ENCODE measurements at regions not wholly inside any gene's neighbourhood (a gene's known extent, or its start where the extent isn't known, plus 50 kb on each side); places are given as distances from the start of the nearest gene placed in this dataset.
"Not testable (repeated sequence)": the region's sequence is repeated elsewhere in the genome, so short reads cannot be mapped to it uniquely, and the experiment has no call there.

DNA sequence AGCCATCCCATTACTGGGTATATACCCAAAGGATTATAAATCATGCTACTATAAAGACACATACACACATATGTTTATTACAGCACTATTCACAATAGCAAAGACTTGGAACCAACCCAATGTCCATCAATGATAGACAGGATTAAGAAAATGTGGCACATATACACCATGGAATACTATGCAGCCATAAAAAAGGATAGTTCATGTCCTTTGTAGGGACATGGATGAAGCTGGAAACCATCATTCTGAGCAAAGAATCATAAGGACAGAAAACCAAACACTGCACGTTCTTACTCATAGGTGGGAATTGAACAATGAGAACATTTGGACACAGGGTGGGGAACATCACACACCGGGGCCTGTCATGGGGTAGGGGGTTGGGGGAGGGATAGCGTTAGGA, 60.3 kb upstream of the NMU start:
- DNase-seq: not testable (repeated sequence)

DNA sequence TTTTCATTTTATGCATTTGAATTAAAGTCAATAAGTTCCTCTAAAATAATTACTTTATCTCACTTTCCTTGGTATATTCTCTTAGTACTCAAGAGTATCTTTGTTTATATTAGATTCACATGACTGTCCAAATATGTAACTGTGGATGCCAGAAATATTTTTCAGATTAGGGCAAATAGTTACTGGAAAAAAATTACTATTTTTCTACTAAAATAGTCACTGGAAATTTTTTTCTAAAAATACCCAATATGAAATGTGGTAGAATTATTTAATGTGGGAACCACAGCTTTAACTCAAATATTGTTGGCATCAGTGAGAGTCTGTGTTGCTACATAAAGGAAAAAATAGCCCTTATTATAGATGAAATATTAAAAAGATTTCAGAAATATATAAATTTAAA, 70.4 kb upstream of the NMU start:
- DNase-seq: no peak

DNA sequence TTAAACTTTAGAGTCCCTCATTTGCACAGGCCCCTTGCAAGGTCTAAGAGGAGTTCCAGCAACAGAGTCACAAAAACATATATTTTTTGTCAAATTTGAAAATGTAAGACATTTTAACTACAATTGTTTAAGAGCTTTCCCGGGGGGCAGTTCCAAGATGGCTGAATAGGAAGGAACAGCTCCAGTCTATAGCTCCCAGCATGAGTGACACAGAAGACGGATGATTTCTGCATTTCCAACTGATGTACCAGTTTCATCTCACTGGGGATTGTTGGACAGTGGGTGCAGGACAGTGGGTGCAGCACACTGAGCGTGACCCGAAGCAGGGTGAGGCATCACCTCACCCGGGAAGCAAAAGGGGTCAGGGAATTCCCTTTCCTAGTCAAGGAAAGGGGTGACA, 71.4 kb upstream of the NMU start:
- no peak for DNase-seq

DNA sequence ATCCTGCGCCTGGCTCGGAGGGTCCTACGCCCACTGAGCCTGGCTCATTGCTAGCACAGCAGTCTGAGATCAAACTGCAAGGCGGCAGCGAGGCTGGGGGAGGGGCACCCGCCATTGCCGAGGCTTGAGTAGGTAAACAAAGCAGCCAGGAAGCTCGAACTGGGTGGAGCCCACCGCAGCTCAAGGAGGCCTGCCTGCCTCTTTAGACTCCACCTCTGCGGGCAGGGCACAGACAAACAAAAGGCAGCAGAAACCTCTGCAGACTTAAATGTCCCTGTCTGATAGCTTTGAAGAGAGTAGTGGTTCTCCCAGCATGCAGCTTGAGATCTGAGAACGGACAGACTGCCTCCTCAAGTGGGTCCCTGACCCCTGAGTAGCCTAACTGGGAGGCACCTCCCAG, 71.9 kb upstream of the NMU start:
- DNase-seq: not testable (repeated sequence)

DNA sequence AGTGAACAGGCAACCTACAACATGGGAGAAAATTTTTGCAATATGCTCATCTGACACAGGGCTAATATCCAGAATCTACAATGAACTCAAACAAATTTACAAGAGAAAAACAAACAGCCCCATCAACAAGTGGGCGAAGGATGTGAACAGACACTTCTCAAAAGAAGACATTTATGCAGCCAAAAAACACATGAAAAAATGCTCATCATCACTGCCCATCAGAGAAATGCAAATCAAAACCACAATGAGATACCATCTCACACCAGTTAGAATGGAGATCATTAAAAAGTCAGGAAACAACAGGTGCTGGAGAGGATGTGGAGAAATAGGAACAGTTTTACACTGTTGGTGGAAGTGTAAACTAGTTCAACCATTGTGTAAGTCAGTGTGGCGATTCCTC, 76.7 kb upstream of the NMU start:
- not testable (repeated sequence) for DNase-seq

DNA sequence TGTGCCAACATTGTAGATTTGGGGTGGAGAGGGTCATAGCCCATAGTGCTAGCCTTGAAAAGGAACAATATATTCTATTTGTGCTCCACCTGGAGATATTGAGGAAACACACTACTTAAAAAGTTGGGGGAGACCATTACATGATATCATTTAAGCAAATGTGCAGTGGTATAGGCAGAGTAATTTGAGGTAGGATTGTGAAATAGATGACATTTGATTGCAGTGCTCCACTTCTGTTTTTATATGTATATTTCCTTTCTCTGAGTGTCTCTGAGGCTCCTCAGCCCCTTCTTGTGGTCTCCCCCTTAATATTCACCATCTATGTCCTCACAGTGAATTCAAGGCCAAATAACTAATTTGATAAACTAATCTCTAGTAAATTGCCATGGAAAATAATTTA, 85.6 kb upstream of the NMU start:
- no peak for DNase-seq

DNA sequence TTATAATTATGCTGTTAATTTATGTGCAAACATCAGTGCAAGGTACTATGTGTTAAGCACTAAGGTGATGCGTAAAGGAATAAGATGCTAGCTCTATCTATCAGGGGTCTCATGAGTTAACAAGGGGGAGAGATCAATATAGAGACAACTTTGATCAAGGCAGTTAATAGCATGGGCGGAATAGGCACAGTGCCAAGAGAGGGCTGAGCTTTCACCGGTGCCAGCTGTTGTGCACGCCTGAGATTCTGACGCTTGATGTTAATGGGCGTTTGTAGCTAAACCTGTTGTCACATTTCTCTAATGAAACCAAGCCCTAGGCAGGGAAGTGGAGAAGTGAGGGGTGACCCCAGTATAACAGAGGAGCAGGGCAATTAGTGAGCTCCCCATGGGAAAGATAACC, 86.0 kb upstream of the NMU start:
- peak; percentile 25 for DNase-seq

DNA sequence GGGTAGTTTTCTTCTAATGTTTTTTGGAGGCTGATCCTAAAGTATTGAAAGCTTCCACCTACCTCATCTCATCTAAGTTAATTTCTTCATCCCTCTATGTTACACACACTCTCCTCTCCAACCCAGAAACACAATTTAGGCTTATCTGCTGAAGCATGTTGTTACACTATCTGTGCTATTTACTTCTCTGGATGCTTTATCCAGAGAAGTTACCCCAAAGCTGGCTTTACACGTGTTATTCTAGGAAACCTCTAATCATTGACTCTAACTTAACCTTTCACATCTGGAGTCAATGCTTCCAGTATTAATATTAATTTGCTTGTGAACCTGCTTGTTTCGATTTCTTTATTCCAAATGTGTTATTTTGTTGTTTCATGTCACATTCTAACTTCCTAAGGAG, 87.3 kb upstream of the NMU start:
- no peak for DNase-seq

DNA sequence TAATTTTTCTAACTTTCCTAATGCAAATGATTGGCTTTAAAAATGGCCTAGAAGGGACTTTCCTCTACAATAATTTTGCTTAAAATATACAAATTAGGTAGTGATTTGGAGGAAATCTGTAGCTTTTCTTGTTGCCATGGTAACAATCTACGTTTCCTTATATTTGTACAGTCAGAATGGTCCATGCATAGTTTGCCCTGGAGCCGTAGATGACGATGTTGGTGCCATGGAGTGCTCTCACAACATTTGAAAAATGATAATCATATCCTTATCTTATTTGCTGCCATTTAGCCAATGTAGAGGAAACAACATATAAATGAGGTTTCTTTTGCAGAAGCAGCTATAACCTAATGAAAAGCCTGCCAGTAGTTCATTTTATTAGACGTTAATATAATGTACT, 89.0 kb upstream of the NMU start:
- DNase-seq: no peak

DNA sequence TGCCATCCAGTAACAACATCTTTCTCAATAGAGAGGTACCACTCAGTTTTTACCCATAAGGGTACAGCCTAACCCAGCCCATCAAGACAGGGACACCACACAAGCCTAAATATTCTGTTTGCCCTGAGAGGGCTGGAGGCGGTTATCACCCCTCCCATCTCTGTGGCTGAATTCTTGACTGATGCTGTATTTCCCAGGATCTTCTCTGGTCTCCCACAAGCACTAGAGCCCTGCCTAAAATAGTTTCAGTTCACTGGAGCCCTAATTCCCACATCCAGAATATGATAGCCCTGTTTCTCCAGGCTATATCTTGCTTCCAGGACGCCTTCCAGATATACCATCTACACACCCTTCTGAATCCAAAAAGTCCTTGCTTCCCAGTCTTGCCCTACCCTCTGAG, 91.6 kb upstream of the NMU start:
- no peak for DNase-seq

DNA sequence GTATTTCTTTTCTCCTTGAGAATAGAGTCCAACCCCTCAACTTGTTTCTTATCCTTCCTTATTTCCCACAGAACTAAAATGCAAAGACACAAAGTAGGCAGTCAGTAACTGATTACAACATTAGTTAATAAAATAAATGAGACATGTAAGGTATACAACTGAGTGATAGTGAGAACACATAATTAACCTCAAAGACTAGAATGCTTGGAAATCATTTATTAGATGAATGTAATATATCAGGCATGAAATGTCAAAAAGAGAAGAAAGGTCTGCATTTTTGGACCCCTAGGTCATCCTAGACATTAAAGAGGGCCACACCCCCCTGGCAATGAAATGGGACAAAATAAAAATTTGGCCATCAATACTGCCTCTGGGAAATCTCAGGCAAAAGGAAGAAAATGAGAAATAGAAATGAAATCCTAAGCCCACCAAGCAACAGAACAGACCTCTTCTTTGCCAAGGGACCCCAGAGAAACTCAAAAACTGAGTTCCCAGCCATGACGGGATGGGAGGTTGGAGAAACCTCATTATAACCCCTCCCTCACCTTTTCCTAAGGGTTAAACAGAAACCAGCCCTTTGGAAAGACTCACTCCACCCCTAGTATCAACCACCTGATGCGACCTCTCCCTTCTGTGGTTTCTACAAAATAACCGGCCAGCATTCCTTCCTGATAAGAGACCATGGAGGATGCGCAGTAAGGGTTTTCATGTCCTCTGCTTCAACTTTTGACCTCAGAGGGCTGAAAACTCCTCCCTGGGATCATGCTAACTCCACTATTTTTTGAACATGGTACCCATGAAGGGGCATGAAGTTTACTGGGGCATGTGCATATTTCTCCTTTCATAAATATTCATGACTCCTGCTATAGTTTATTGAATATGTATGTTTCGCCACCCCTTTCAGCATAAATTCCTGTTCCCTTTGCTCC, 90.0 kb upstream of the EXOC1L start:
- no peak for DNase-seq

DNA sequence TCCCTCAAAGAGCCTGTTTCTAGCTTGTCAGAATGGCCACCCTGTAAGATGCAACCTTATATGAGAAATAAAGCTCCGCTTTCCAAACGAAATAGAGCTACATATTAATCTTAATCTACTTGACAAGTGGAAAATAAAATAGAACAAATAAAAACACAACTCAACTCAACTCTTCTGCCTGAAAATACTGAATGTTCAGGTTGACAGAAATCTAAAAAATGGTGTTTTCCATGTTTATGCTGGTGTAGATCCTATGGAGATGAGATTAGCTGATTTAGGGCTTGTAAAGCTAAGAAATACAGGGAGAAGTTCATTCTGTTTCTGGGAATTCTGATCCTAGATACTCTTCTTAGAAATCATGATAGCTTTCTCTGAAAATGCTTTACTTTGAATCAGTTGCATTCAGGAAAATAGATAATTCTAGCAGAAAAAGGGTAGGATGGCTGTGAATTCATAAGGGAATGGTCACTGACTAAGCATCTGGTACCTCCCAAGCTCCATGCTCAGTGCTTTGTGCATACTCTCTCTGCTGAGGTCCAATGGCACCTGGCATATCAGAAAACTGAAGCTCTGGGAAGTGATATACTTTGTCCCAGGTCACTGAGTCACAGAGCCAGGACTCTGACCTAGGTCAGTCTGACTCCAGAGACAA, 89.2 kb upstream of the EXOC1L start:
- no peak for DNase-seq

DNA sequence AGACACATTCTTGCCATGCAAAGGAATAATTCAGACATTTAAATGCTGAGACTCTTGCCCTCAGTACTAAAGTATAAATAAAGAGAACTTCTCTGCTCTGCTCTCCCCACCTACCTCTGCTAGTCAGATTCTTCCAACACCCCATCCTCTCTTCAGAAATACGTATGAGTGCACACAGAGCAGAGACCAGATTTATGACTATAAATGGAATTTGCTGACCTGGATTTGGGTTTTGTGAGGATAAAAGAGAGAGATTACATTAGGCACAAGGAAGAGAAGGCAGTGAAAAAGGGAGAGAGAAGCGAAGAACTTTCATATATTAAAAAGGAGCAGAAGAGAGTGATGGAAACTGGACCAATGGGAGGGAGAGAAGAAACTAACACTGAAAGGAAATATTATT, 87.6 kb upstream of the EXOC1L start:
- DNase-seq: no peak

DNA sequence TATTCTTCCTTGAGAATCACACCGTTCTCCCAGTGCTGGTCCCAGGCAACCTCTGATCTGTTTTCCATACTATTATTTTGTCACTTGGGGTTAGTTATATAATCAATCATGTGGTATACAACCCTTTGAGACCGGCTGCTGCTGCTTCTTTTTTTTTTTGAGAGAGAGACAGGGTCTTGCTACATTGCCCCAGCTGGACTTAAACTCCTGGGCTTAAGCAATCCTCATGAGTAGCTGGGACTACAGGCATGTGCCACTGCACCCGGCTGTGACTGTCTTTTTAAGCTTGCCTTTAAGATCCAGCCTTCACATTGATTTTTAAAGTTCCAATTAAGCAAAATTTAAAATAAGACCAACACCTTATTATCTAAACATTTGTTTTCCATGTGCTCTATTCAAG, 86.7 kb upstream of the EXOC1L start:
- no peak for DNase-seq

DNA sequence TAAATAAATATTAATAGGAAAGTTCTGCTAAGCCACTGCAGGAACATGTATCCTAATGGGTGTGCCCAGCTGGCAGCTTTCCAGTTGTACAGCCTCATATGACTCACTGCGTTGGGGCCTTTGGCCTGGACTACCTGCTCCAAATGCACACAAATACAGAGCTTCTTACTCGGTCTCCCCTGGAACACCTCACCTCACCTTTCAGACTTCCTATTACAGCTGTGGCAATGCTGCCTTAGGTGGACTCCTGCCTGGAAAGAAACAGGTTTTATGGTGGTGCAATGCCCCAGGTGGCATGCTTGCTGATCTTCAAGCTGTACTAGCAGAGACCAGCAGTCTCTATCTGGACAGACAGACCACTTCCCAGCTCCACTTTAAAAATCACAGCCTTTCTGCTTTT, 85.7 kb upstream of the EXOC1L start:
- no peak for DNase-seq

DNA sequence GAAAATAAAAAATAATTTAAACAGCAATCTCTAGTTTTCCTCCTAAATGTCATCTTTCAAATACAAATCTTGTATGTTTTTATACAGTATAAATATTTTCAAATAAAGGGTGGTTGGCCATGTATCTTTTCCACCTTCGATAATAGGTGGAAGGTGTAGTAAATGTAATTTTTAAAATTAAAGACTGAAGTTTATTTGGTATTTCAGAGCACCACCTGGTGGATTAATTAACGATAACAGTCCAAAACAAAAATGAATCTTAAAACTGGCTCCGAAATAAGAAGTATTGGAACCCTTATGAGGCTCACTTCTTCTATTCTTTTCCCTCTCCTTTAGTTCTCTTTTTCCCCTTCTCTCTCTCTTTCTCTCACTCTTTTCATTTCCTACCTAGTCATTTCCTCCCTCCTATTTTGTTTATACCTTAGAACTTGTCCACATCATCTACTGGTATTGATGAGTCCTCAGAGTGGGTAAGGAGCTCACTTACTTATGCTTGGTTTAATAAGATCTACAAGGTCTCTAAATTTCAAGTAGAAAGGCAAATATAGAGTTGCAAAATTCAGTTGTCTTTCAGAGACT, 82.9 kb upstream of the EXOC1L start:
- DNase-seq: no peak

DNA sequence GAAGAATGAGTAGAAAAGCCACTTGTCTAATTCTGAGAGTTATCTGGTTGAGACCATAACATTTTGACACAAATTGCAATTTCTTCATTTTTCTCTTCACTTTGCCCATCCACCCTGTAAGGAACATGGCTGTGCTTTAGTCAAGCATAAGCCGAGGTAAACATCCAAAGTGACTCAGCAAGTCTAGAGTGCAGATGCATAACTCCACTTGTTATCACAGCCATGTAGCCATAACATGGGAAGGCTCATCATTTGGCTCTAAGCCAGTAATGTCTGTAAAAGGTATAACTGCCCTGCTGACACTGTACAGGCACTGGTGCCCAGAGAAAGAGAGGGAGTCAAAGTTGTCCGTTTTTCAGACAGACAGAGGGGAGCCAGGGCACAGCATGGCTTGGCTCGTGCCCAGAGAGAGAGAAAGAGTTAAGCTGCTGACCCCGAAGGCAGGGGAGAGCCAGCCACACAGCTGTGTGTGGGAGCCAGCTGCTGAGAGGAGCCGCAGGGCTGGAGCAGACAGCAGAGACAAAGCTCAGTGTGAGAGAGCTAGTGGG, 76.9 kb upstream of the EXOC1L start:
- no peak for DNase-seq

DNA sequence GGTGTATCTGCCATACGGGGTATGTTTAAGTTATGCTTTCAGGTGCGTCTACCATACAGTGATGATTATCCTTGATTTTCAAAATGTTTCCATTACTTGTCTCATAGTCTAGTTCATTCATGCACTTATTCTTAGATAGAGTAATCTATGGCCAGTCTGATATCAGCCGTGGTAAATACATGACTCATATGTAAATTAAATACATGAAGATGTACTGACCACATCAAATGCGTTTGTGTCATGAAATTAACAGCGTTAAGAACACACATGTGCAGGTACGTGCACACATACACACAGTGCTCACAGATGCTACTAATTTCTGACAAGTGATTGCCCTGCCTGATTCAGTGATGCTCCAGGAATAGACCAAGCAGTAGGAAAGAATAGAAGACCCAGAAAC, 75.2 kb upstream of the EXOC1L start:
- DNase-seq: no peak

DNA sequence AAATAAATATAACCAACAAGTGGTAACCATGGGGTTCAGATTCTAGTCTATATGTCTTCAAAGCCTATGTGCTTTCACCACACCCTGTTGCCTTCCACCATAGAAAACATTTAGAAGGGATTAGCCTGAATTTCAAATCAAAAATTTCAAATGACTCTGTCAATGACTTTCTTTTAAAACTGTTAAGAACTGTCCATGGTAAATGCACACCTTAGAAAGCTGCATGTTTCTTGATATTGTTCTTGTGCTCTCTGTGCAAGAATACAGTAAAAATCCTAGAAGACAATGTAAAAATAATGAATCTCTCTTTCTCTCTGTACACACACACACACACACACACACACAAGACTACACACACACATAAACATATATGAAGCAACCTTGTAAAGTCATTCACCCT, 74.6 kb upstream of the EXOC1L start:
- DNase-seq: no peak

DNA sequence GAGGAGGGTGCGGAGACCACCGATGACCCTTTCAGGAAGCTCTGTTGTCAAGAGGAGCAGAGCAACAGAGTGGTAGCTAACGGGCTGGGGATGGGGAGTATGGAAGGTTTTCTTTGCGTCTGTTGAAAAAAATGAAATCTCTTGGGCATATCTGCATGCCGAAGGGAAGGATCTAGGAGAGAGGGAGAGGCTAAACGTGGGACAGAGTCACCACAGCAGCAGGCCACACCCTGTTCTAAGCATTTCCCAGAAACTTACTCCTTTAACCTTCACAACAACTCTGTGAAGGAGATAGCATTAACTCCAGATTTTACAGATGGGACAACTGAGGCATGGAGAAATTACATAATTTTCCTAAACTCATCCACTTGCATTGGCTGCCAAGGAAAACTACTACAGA, 71.8 kb upstream of the EXOC1L start:
- DNase-seq: no peak

DNA sequence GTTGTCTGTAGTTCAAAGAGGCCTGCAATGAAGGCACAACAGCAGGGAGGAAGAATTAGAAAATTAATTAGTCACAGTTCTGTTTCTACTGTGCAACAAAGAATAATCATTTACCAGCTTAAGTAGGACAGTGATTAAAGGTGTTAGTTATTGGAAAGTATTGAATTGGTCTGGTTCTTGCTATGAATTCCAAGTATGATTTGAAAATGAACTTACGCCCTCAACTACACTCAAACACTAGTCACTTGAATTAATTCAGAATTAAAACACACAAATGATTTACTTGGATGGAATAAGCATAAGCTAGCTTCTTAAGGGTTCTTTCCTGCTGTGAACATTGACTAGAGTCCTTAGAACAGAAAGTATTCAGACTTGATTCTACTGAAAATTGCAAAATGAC, 69.9 kb upstream of the EXOC1L start:
- no peak for DNase-seq

DNA sequence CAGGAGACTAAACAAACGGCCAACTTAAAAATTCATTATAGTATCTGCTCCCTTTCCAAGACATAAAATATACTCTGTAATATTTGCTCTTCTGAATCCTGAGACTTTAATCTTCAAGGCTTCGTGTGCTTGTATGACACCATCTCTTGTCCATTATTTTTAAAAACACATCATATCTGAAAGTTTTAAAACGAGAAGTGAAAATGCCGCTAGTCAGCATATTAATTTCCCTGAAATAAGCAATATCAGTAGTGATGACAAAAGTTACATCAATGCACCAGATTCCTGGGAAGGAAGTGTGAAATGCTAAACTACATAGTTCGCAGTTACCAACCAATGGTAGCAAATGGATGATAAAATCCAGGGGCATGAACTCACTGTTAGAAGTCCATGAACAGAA, 66.8 kb upstream of the EXOC1L start:
- no peak for DNase-seq

DNA sequence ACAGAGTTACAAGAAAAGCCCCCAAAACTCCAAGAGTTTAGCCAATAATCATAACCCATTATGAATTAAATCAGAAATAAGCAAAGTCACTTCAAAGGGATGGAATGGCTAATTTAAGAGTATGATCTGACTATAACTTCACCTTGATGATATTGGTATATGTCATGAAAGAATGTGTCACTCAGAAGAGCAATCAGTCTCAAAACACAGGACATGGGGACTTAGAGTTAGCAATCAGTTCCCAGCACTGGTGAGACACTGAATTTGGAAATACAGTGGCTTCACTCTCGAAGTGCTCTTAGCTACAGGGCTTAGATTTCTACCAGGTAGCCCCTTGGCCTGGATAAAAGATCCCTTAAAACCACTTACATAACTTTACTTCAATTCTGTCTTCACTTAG, 65.7 kb upstream of the EXOC1L start:
- no peak for DNase-seq

DNA sequence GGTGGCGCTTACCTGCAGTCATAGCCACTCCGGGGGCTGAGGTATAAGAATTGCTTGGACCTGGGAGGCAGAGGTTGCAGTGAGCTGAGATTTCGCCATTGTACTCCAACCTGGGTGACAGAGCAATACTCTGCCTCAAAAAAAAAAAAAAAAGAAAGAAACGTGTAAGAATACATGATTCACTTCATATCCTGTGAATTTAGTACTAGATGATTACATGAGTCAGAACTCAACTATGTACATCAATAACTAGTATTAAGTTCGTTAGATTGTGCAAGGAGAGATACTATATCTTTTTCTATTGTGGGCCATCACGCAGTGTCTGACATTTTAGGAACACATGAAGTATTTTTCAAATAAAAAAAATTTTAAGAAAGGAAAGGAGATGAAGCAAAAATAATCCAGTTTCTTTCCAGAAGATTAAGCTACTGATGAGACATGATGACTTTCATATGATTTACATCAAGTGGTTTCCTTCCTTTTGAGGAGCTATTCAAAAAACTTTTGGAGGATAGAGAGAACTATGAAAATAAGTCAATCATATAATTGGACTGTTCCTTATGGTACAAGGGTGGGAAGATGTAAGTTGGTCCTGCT, 64.7 kb upstream of the EXOC1L start:
- DNase-seq: no peak
